ENCODE measurements at regions not wholly inside any gene's neighbourhood (a gene's known extent, or its start where the extent isn't known, plus 50 kb on each side); places are given as distances from the start of the nearest gene placed in this dataset.

GRCh38 chr2:226560325-226560724 is 239.3 kb downstream of the IRS1 start (continued):
- TF ChIP-seq CBX2 (IDR thresholded peaks at IDR 0.05; ENCODE audit: borderline replicate concordance, low read depth) (no peak), BHLHE40 (IDR thresholded peaks at IDR 0.05; ENCODE audit: low read depth, low read length) (no peak), HMGXB4 (CRISPR knock-in tag; IDR thresholded peaks at IDR 0.05; ENCODE audit: borderline replicate concordance) (no peak)

GRCh38 chr2:226559536-226559935 is 240.1 kb downstream of the IRS1 start:
- no peak for FAIRE-seq
- no peak for DNase-seq (ENCODE audit: low read depth in 1 of 2, low spot score in 1 of 2)
- no peak for ATAC-seq
- H3K4me2 ChIP-seq, result no peak overlapping the region
- H3K9me3 ChIP-seq, result 0 out of 3 replicates have a peak, but pooled peaks cover 2% of the 10 kb centered on the region
- ChIA-PET CTCF (no interaction called here), POLR2A (no interaction called here)
- no peak overlapping the region for H3K4me3 ChIP-seq
- no peak overlapping the region for H3K27ac ChIP-seq
- no peaks in the 10 kb centered on the region for H3K4me1 ChIP-seq
- TF ChIP-seq ATOH8 (CRISPR knock-in tag; IDR thresholded peaks at IDR 0.05; ENCODE audit: low read depth) (no peak), NFE2L2 (conservative IDR thresholded peaks at IDR 0.05; ENCODE audit: low read length) (no peak), MAZ (IDR thresholded peaks at IDR 0.05; ENCODE audit: borderline replicate concordance, low read depth, low read length) (no peak), HOXB13 (CRISPR knock-in tag; IDR thresholded peaks at IDR 0.05; ENCODE audit: low read depth) (no peak), SMC3 (IDR thresholded peaks at IDR 0.05) (no peak), ZSCAN20 (CRISPR knock-in tag; IDR thresholded peaks at IDR 0.05) (no peak), EHMT2 (IDR thresholded peaks at IDR 0.05; ENCODE audit: low read depth) (no peak), KDM1A (IDR thresholded peaks at IDR 0.05; ENCODE audit: low read depth) (no peak), NR3C1 (IDR thresholded peaks at IDR 0.05) (no peak), KDM5A (IDR thresholded peaks at IDR 0.05) (no peak), RNF2 (IDR thresholded peaks at IDR 0.05; ENCODE audit: borderline replicate concordance, low read depth) (no peak), ELK1 (IDR thresholded peaks at IDR 0.05; ENCODE audit: low read depth, low read length) (no peak), HMGXB4 (CRISPR knock-in tag; IDR thresholded peaks at IDR 0.05; ENCODE audit: borderline replicate concordance) (no peak), REST (IDR thresholded peaks at IDR 0.05) (no peak), FOXS1 (CRISPR knock-in tag; IDR thresholded peaks at IDR 0.05) (no peak), CBX8 (IDR thresholded peaks at IDR 0.05) (no peak), HOXA7 (CRISPR knock-in tag; IDR thresholded peaks at IDR 0.05) (no peak)
- 64% methylated on average over 2 of the region's 2 CpGs for WGBS (ENCODE audit: missing lambda C conversion rate)

Measured in A549 (cell line).